GM18951 (cell line): ENCODE measurements at regions not wholly inside any gene's neighbourhood (a gene's known extent, or its start where the extent isn't known, plus 50 kb on each side); places are given as distances from the start of the nearest gene placed in this dataset.

Source experiments
- POLR2A ChIP-seq: IDR thresholded peaks from 4 replicates; pipeline ENCODE4 v1.6.1; 2011; ENCODE audit warnings: mild to moderate bottlenecking; ENCODE audit not compliant: insufficient read length, insufficient read depth; ENCODE audit errors: extremely low read depth
- in situ Hi-C: fragments of 300-500 bp; cut with MboI; formaldehyde crosslinking; loops from one replicate; pipeline ENCODE4 v1.12.0; 2022; ENCODE audit warnings: low sequenced_read_pairs, mixed read lengths, inconsistent platforms; ENCODE audit not compliant: unreplicated experiment

DNA sequence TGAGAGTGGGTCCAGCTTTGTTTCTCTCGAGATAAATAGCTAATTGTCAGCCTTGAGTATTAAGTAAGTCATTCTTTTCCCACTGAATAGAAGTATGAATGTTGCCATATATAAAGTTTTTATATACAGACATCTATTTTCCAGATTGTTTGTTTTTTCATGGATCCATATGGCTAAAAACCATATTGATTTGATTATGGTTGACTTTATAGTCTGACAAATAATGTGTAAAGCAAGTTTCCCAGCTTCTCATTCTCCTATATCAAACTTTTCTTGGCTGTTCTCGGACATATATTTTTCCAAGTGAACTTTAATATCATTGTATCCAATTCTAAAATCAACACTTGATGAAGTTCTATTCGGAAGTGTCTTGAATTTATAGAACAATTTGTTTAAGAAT is 352.4 kb upstream of the MEOX2 start:
- TF ChIP-seq POLR2A, result no peak
- in situ Hi-C loops, result no loop called here

- no peak for TF ChIP-seq POLR2A
- in situ Hi-C loops, result no loop called here
These were observed 348.9 kb upstream of the MEOX2 start for GRCh38 chr7:16035392-16035791.

DNA sequence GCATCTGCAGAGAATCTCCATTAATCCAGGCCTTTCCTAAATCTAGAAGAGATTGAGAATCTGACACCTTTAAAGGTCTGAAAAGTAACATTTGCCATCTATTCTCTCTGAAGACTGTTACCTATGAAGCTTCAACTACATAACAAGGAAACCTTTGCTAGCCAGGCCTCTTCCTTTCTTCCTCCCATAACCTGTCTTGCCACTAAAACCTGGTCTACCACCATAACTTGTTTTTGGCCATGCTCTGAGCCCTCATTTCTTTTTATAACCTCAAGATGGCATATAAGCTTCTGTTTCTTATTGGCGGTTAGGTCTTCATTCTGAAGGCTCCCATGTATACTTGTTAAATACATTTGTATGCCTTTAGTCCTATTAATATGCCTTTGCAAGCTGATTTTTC is 348.4 kb upstream of the MEOX2 start:
- in situ Hi-C loops, result no loop called here
- TF ChIP-seq POLR2A, result no peak

DNA sequence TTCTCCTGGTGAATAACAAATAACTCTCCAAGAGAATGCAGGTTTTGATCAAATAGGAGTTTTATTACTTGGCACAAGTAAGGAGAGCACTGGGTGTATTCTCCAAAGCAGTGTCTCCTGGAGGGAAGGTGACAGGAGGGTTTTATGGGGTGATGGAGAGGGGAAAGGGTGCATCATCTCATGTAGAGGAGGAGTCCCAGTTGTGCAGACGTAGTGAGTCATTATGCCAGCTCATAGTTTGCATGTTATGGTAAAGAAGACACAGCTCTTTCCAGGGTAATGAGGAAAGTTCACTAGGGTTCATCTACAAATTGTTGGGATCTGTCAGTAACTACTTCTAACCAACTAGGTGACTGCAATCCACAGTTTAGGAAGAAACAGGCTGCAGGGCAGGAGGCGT is 347.9 kb upstream of the MEOX2 start:
- in situ Hi-C loops, result no loop called here
- TF ChIP-seq POLR2A, result no peak

DNA sequence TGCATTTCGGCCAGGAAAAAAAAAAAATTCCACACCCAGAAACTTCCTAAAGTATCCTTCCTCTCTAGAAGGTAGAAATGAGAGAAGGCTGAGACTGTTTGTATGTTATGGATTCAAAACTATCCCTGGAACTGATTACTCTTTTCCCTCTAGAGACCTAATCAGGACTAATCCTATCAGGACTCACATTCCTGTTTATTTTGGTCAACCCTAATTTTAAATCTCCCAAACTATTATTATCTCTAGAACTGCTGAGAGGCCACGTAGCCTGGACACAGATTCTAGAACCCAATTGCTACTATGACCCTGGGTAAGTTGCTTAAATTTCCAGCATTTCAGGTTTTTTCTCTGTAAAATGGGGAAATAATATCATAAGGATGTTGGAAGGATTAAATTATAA is 346.8 kb upstream of the MEOX2 start:
- in situ Hi-C loops, result no loop called here
- TF ChIP-seq POLR2A, result no peak

DNA sequence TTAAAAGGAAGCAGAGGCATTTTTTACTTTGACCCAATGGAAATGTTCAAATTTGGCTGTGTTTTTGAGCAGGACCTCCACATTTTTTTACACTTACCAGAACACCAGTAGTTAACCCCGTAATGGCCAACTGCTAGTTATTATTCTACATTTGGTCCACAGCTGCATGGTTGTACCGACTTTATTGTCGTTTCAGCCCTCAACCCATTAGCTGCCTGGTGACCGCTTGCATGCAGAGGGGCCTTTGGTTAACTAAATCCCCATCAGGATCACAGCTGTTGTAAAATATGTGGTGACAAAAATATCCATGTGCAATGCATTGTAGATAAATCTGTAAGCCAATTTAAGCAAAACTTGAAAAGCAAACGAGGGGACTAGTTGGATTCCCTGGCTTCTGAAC is 342.2 kb upstream of the MEOX2 start:
- TF ChIP-seq POLR2A, result no peak
- in situ Hi-C loops, result no loop called here

- in situ Hi-C loops, result no loop called here
- TF ChIP-seq POLR2A, result no peak
These were observed 341.6 kb upstream of the MEOX2 start for GRCh38 chr7:16028103-16028502.

DNA sequence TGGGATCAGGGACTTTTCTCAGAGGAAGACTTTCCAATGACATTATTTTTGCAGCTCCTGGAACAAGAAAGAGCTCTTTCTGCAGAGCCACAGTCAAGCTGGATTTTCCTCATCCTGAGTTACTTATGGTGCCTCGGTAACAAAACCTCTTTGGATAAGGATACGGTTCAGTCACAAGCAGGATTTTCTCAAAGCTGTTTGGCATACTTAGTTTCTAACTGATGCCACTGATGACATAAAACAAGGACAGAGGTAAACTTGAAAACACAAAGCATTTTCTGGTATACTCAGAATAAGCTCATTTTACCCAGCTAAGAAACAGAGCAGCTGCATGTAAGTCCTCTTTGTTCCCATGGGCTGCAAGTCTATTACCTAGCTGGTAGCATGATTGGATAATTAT is 340.9 kb upstream of the MEOX2 start:
- in situ Hi-C loops, result no loop called here
- TF ChIP-seq POLR2A, result no peak

DNA sequence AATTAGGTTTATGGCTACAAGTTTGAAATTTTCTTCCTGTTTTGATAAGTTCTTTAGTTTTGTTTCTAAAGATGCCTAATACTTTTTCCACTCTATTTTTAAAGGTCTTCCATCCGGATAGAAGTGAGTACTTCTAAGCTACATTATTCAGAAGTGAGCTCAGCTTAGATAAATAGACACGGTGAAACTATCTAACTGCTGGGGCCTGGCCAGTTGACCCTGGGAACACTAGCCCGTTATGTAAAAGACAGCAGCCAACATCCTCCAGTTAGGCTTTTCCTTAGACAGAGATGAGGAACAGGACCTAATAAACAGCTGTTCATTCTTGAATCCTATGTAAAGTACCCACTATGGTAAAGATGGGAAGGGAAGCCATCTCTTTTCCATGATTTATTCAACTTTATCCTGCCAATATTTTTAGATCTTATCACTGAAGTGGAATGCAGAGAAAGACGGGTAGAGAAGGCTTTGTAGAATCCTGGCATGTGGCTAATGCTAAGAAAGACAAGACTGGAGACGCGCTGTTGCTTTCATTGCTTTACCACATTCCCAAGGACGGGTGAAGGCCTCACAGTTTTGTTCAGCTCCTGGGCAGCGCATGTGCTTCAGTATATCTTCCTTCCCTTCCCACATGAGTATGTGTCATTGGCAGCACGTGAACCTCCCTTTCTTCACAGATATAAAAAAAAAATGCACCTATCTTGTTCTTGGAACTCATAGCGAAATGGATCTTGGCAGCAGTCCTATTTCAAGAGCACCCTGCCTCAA is 340.0 kb upstream of the MEOX2 start:
- no peak for TF ChIP-seq POLR2A
- in situ Hi-C loops, result no loop called here

GRCh38 chr7:16025696-16026095 is 339.2 kb upstream of the MEOX2 start:
- TF ChIP-seq POLR2A, result no peak
- in situ Hi-C loops, result no loop called here

DNA sequence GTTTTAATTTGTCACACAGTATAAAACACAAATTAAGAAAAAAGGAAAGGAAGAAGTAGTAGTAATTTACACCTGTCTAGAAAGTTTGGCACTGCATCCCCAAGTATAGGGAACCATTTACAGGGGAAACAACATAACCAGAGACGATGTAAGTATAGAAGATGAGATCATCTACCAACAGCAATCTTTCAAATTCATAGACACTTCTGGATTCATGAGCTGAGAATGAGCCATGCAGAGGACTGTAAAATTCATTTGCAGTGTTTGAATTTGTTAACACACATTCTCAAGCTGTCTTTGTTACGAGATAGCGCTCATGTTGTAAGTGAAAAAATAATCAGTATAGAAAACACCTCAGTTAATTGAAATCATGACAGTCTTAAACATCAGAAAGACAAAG is 337.0 kb upstream of the MEOX2 start:
- TF ChIP-seq POLR2A, result no peak
- in situ Hi-C loops, result no loop called here

DNA sequence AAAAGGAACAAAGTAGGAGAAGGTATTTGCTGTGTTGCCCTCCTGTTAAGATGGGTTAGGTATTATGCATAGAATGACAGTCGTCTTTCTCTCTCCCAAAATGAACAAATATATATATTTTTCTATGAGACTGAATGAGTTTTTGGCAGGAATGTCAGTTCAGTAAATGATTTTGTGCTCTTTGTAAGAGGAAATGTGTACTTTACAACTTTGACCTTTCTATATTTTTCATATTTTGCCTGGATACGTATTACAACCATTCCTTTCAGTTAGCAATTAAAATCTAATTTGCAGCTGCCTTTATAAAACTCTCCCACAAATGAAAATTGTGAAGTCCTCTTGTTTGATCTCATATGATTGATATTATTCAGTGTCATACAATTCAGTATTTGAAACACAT is 336.6 kb upstream of the MEOX2 start:
- TF ChIP-seq POLR2A, result no peak
- in situ Hi-C loops, result no loop called here

GRCh38 chr7:16021851-16022250 is 335.4 kb upstream of the MEOX2 start:
- no peak for TF ChIP-seq POLR2A
- in situ Hi-C loops, result no loop called here

DNA sequence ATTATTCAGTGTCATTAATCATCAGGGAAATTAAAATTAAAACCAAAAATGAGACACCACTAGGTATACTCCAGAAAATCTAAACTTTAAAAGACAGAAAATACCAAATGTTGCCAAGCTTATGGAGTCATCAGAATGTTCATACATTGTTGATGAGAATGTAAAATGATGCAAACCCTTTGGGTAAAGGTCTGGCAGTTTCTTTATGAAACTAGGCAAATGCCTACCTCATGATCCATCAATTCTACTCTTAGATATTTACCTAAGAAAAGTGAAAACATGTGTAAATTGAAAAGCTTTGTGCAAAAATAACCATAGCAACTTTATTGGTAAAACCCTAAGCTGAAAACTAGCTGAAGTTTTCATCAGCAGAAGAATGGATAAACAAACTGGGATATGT is 329.5 kb upstream of the MEOX2 start:
- in situ Hi-C loops, result no loop called here
- no peak for TF ChIP-seq POLR2A

DNA sequence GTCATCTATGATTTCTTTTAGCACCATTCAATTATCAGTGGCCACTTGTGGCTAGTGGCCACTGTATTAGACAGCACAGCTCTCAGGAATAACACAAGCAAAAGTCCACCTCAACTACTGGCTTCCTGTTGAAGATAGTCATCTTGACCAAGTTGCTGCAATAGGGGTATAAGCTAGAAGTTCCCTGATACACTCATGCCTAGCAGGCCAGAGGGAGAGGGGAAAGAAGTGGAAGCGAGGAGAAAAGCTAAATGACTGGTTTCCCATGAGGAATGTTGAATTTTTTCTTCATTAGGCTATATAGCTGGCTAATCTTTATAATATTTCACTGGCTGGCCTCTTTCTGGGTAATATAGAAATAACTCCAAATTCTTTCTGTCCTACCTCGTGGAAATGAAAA is 327.5 kb upstream of the MEOX2 start:
- in situ Hi-C loops, result no loop called here
- no peak for TF ChIP-seq POLR2A

GRCh38 chr7:16007911-16008310 is 321.4 kb upstream of the MEOX2 start:
- in situ Hi-C loops, result no loop called here

More at GRCh38 chr7:16007911-16008310, 321.4 kb upstream of the MEOX2 start:
- no peak for TF ChIP-seq POLR2A
